Activated T-helper 17 cell treated with anti-CD3 and anti-CD28 coated beads, Interleukin-2, amount 50 U/mL, for 72 hours (primary cell): ENCODE measurements at regions not wholly inside any gene's neighbourhood (a gene's known extent, or its start where the extent isn't known, plus 50 kb on each side); places are given as distances from the start of the nearest gene placed in this dataset.

Experiments
- ATAC-seq: fragments of 150-1000 bp; cut with Tn5 transposase; replicated peaks from 2 replicates; pipeline ENCODE4 v1.10.0; 2021; ENCODE audit warnings: mild to moderate bottlenecking, moderate library complexity
- H3K27ac Mint-ChIP-seq: one replicate; pipeline ENCODE4 v1.8.0; 2022; ENCODE audit warnings: mixed read lengths
- H3K27me3 Mint-ChIP-seq: one replicate; pipeline ENCODE4 v1.8.0; 2022; ENCODE audit warnings: mixed read lengths
- H3K36me3 Mint-ChIP-seq: one replicate; pipeline ENCODE4 v1.8.0; 2022; ENCODE audit warnings: low read depth, mild to moderate bottlenecking, mixed read lengths
- H3K4me1 Mint-ChIP-seq: one replicate; pipeline ENCODE4 v1.8.0; 2022; ENCODE audit warnings: mixed read lengths
- H3K4me3 Mint-ChIP-seq: one replicate; pipeline ENCODE4 v1.8.0; 2022; ENCODE audit warnings: mild to moderate bottlenecking, mixed read lengths
- H3K9me3 Mint-ChIP-seq: one replicate; pipeline ENCODE4 v1.8.0; 2022; ENCODE audit warnings: mixed read lengths

- H3K4me1 Mint-ChIP-seq = no peaks in the 10 kb centered on the region
- no peaks in the 10 kb centered on the region for H3K9me3 Mint-ChIP-seq
- H3K36me3 Mint-ChIP-seq = no peaks in the 10 kb centered on the region
- H3K4me3 Mint-ChIP-seq = no peak overlapping the region
- H3K27ac Mint-ChIP-seq = no peak overlapping the region
- ATAC-seq = peak; percentile 78
- no peaks in the 10 kb centered on the region for H3K27me3 Mint-ChIP-seq
Observed at GRCh38 chrX:64456828-64457227, 61.6 kb upstream of the MTMR8 start.

GRCh38 chrX:64447207-64447606, 52.0 kb upstream of the MTMR8 start:
- H3K4me1 Mint-ChIP-seq = no peaks in the 10 kb centered on the region
- peaks cover 3% of the 10 kb centered on the region for H3K9me3 Mint-ChIP-seq
- no peaks in the 10 kb centered on the region for H3K27me3 Mint-ChIP-seq
- ATAC-seq = no peak
- no peak overlapping the region for H3K27ac Mint-ChIP-seq
- no peaks in the 10 kb centered on the region for H3K36me3 Mint-ChIP-seq
- no peak overlapping the region for H3K4me3 Mint-ChIP-seq
